HL-60/S4 treated with phorbol 12-myristate 13-acetate at 8.2 ng/mL for 4 days and 3 days (cell line): ENCODE measurements at regions not wholly inside any gene's neighbourhood (a gene's known extent, or its start where the extent isn't known, plus 50 kb on each side); places are given as distances from the start of the nearest gene placed in this dataset.

Experiments used
- in situ Hi-C: fragments of 300-500 bp; cut with MboI; formaldehyde crosslinking; loops from 2 replicates; pipeline ENCODE4 v1.15.0; 2022; ENCODE audit warnings: low sequenced_read_pairs

DNA sequence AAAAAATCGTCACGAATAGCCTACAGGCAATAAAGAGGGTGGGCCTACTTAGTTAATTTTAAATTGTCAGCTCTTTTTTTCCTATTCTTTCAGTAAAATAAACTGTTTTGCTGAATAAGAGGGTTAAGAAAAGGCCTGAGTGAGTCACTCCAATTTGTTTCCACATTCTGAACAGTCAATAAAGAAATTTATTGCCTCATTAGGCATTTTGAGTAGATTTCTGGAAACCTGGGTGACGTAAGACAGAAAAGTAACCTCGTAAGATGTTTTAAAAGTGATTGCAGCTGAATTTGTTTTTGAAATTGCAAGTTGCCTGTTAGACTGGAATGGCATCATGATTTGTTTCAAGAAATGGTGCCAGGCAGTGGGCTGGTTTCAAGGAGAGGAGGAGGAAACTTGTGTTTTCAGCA, 439.3 kb downstream of the USP25 start:
- in situ Hi-C loops, result no loop called here

DNA sequence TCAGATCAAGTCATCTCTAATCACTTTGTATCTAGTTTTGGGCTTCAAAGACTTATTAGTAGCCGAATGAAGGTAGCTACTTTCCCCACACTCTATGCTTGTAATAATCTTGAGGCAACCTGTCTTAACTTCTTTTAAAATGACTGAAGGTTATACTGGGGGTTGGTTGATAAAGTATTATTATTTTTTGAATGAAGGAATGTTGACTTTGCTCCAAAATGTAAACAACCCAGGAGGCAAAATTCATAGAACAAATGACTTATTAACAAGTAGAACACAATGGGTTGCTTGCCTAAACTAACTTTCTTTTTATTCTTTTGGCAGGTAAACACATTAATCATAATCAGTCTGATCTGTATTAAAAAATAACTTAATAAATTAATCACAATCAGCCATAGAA, 440.0 kb downstream of the USP25 start:
- in situ Hi-C loops, result no loop called here

DNA sequence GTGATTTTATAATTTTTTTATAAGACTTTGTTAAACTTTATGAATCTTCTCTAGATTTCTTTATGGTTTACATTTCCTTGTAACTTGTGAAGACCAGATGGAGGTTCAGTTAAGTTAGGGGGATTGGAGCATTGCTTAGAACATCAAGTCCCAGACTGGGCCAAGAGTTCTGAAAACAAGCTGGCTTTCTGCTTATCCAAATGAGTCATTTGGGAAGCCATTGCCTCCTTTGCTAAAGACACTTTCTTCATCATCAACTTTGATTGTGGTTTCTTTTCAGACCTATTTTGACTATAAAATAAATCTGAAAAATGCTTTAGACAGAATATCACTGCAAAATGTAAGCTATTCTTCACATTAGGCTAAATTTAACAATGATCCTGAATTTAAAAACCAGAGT, 446.8 kb downstream of the USP25 start:
- in situ Hi-C loops, result no loop called here

DNA sequence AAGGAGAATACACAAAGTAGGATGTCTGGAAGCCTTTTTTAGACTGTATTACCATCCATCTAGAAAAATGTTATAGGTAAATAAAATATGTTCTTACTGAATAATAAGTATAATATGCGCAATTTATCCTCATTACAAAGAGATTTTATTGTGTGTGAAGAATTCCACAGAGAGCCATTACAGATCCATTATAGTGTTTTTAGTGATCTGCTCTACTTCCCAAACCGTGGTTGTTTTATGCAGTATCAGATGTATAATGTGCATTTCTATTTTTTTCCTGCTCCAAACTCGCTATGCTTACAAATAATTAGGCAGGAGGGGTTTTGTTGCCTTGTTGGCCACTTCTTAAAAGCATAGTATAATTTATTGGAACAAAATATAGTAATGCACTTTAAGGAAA, 447.8 kb downstream of the USP25 start:
- in situ Hi-C loops, result no loop called here

DNA sequence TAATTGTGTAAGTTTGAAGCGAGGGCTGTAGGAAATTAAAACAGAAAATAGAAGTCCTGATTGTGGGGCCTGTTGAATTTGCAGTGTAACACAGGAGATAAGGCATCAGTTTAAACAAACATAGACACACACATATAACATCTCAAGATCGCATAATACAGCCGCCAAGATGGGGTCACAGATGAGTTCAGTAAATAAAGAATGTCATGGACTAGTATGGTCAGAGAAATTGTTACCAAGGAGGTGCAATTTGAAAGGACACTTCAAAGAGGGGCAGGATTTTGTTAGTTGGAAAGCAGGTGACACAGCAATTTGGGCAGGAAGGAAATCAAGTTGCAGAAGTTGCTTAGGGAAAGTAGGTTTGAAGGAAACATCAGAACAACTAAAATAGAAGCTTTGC, 450.0 kb downstream of the USP25 start:
- in situ Hi-C loops, result no loop called here

DNA sequence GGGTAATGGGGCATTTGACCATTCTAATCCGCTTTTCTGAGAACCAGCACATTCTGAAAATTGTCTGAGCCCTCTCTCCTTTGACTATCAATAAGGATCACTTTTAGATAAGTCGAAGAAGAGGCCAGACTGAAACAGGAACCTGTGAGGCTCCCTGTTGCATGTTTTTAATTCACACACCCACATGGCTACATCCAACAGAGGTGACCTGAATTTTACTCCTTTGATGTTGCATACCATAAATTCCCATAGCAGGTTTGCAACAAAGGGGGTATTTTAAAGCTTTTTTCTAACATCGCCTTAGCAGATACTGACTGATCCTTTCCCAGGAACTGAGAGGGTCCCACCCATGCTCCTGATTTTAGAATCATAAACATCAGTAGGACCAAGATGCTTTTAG, 450.8 kb downstream of the USP25 start:
- in situ Hi-C loops, result no loop called here

DNA sequence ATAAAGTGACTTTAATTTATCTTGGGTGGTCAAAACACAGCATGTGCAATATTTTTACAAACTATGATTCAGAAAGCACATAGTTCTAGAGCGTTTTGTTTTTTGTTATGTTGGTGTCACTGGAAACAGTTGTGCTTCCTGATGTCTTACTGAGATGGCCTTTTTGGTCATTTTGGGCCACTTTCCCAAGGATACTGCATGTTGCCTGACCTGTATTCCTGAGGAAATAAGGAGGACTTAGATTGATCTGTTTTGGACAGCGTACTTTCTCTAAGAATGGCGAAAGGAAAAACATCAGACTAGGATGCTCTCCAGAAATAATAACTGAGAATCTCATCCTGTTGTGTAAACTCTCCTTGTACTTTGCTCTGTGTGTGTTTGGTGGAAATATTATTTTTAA, 451.2 kb downstream of the USP25 start:
- in situ Hi-C loops, result no loop called here

DNA sequence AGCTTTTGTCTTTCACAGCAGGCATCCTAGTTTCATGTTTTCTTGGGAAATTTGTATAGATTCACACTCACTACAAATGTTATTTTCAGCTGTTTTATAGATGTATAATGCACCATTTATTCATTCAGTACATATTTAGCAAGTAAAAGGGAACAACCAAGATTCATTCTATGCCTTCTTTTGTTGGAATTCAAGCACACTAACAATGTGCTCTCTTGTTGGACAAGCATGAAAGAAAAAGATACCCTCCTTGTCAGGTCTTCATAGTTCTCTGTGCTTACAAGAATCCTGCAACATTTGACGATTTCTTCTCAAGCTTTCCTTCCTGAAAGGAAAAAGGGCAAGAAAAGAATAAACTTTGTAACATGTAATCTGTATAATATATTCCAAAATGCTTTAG, 456.0 kb downstream of the USP25 start:
- in situ Hi-C loops, result no loop called here

DNA sequence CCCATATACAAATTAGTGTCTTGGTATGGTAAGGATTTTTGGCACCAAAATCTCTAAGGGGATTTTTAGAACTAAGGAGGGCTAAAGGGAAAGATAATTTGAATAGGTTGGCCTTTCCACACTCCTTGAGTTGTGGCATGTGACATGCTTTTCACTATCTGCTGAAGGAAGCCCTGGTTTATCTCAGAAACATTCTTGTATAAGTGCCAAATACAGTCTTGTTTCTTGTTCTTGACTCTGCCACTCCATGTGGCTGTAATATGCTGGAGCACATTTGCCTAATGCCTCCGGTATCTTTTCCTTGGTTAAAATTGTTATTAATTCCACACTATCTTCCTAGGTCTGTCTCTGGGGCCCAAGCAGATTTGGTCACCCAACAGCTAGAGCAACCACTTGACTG, 457.0 kb downstream of the USP25 start:
- in situ Hi-C loops, result no loop called here

DNA sequence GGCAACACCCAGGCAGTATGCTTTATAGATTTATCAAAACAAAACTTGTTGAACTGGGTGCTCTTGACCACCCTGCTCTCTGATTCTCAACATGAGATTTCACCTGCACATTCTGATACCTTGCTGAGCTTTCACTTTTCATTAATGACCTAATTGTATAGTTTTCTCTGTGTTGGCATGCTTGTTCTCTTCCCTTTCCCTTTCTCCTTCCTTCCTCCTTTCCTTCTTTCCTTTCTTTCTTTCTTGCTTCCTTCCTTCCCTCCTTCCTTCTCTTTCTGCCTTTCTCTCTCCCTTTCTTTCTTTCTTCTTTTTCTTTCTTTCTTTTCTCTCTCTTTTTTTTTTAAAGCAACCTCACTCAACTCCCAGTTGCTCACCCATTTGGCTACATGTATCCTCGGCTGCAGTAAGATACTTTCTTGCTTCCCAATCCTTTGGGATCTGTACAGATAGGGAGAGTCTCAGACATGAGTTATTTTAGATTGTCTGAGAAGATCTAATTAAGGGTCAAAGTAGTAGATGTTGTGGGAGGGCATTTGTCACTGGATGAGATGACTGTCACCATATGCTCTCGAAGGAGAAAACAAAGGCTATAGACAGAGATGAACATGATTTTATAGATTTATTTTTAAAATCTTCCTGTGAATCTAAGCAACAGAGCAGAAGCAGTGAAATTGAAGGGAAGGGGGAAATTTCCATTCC, 458.0 kb downstream of the USP25 start:
- in situ Hi-C loops, result no loop called here

DNA sequence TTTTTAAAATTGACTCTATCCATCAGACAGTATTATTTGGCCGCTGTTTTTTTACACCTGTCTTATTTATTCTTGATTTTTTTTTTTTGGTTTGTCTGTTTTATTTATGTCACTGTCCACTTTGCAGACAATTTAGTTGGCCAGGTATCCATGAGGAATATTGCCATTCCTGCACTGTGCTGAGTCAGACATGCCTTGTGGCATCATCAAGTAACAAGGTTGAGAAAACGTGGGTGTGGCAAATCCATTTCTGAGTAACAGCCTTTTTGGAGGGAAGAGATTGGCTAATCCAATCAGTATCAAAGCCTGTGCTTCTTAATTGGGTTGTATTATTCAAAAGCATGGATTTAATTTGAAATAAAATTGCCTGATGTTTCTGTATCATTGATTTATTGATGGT, 463.1 kb downstream of the USP25 start:
- in situ Hi-C loops, result no loop called here

DNA sequence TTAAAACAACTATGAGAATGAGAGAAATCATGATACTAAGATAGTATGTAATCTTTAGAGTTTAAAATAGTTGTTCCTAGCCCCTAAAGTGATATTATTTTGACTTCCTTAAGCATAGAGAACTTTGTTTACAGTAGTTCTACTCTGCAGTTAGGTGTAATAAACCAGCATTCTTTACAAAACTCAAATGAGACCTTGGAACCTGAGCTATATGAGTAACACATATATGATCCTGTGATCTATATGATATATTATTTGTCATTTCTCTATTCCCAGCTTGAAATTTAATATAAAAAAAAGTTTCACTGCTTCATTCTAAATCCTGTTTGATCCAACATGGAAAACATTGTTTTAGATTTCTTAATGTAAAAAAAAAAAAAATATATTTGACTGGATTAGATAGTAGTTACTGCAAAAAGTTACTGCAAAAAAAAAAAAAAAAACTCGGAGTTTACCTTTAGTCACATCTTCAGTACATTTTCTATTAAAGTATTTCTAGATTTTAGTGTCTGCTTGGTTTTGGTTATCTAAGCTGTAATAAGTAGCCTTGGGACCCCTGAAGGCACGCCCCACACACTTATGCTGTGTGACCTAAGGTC, 463.8 kb downstream of the USP25 start:
- in situ Hi-C loops, result no loop called here

DNA sequence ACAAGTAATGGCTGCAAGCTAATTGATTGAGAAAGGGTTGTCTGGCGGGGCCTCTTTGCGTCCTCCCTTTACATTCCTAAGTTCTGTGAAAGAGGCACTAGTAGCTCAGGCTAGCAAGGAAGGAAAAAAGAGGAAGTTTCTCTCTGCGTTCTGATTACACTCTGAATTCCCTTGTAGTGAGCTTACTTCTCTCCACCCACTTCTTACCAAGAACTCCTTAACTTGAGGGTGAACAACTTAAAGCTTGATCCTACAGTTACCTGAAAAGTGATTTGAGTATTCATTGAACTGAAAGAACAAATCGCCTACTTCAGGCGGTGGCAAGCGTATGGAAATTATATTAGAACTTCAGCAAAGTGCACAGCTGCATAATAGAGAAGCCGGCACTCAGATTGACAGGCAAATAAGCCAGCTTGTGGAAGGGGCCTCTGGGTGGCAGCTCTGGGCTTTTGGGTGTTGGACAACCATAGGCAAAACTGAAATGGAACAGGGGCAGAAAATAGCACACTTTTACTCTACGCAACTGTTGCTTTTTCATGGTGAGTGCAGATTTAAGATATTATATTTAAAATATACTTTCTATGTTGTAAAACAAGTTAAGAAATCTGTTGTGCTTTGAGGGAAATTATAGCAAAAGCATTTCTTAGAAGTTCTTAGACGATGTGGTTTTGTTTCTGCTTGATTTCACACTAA, 464.5 kb downstream of the USP25 start:
- in situ Hi-C loops, result no loop called here

DNA sequence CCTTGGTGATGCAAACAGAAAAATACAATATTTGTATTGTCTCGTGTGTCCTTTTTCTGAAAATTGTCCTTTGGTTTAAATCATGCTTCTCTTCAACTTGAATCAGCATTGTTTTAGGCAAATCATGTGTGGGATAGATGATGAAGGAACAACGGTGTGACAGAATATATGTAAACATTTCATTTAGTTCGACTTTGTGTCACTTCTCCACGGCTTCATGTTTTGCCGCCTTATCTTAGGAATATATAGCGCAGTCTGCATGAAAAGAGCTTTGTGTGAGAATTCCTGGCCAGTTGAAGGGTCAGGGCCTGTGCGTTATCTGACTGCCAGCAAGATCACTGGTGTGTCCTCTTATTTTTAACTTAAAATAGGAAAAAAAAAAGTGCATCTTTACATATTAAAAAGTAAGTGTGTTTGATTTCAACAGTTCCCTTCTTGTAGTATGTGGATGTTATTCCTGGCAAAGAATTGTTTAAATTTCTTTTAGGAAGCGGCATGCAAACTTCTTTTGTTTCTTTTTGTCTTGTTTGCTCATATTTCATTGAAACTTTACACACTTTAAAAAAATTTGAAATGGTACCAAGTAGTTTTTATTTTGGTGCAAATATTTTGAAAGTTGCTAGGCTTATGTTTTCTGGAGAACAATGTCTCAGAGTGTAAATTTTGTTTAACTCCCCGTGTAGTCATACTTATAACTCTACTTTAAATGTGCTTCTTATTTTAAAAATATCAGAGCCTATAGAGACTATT, 465.2 kb downstream of the USP25 start:
- in situ Hi-C loops, result no loop called here

DNA sequence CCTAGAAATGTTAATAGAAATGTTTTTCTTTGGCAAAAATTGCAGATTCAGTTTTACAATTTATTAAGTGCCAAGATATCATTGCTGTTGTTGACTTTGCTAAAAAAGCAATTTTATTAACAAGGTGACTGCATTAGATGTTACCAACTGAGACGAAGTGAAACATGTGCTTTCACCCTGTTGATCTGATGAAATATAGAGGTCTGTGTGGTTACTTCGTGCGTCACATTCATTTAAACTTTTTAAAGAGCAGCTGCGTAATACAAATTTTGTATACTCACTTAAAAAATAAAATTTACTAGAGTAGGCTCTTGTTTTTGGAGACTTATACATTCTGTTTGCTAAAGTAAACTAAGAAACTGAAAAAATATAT, 465.7 kb downstream of the USP25 start:
- in situ Hi-C loops, result no loop called here

DNA sequence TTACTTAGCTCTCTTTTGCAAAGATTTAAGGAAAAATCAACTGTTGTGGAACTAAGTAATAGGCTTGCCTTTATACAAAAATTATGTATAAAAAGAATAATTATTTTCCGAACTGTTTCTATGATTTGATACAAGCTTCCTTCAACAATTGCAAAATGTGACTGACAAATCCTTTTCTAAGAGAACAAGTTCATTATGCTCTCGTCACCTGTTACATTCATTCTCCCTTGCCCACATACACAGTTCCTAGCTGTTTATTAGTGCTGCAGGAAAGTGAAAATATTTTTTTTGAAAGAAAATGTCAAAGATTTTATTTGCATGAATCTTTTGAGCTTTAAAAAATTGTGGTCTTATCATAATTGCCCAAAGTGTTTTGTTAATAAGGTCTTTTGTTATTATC, 466.2 kb downstream of the USP25 start:
- in situ Hi-C loops, result no loop called here

DNA sequence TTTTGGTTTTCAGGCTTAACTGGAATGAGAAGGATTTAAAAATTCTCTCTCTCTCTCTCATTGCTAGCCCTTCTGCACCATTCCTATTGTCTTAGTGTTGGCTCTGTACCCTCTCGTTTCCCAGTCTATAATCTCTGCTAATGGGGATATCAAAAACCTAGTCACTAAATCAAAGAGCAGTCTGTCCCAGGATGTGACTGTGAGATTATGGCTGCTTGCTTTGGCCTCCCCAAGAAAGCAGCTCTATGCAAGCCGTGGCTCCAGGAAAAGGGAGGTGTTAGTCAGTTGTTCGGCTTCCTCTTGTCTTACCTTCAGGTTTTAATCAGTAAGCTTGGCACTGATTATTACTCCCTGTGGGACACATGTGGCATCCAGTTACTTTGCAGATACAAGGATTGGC, 468.8 kb downstream of the USP25 start:
- in situ Hi-C loops, result no loop called here

DNA sequence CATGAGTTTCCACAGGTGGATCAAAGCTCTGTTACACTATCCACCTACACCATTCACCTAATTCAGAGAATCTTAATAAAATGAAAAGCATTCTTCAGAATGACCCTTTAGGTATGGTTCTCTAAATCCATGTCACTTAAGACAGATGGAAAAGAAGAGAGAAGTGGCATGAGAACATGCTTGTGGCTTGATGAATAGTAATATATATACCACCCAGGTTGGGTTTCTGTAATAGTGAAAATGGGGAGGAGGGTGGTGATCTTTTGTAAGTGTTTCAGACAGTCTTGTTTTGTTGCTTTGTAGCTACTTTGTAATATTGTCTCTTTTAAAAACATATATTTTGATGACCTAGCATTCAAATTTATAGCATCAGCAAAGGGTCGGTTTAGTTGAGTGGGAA, 469.8 kb downstream of the USP25 start:
- in situ Hi-C loops, result no loop called here

DNA sequence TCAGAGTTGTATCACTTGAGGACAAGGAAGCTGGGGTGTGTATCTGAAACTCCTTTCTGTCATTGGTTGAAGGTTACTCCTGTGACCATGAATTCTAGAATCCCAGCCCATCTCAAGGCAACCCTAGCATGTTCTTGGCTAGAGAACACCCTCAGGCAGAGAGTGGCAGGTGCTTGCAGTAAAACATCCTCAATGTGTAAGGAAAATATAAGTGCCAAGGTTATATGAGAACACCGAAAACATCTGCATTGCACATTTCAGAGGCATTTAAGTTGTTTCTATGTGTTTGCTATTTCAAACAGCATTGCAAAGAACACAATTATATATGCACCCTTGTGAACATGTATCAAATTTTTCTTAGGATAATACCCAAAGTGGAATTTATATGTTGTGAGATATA, 471.9 kb downstream of the USP25 start:
- in situ Hi-C loops, result no loop called here

DNA sequence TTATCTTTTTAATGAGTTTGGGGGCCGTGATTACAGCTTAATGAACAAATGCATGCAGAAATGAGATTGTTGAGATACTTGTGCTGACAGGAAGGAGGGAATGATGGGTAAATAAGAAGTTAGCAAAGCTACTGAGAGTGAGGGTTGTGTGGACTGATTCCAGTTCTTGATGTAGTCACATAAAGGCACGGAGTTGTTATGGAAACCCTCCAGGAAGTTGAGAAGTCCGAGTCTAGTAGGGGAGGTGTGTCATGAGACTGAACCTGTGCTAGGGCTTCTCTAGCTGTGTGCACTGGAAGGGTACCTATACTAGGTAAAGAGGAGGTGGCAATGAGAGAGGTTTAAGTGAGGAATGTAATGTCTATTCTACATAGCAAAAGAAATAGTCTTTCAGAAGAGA, 475.7 kb downstream of the USP25 start:
- in situ Hi-C loops, result no loop called here

DNA sequence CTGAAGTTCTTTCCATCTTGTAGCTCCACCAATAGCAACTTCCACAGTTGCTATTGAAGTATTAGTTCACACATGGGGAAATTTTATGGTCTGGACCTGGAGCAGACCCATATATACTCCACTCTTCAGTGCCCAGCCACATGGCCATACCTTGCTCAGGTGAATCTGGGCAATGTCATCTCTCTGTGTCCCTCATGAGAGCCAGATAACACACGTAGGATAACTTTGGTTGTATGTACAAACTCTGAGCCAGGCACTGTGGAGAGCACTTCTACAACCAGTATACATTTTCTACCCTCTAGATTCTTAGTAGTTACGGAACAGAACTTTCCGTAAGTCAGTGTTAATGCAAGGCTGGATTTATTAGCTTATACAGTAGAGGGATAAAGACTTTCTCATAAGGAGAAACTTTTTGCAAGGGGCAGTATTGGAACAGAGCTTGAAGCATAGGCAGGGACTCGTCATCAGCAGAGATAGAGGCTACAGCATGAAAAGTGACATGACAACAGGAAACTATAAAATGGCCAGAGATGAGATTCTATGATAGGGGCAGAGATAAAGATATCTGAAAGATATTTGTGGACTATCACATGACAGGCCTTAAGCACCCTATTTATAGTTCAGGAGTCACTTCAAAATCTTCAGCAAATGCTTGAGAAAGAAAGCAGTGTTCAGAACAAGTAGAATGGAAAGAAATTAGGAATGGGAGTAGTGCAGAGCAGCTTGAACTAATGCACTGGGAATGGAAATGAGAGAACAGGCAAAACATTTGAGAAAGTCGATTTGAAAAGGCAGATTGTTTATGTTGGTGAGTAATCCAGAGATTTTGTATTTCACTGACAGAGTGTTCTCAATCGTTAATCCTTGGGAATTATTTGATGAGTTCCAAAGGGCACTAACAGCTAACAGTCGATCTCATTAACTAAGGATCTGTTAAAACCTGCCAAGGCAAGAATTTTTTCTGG, 481.8 kb downstream of the USP25 start:
- in situ Hi-C loops, result no loop called here
